ENCODE measurements at regions not wholly inside any gene's neighbourhood (a gene's known extent, or its start where the extent isn't known, plus 50 kb on each side); places are given as distances from the start of the nearest gene placed in this dataset.

GRCh38 chr7:128168667-128169210 lies 72.3 kb upstream of the LEP start:
- no peak for DNase-seq

- DNase-seq: no peak
These were observed 70.6 kb upstream of the LEP start for GRCh38 chr7:128170461-128170860.

- no peak for DNase-seq
These were observed 69.6 kb upstream of the LEP start for GRCh38 chr7:128171342-128171918.

GRCh38 chr7:128172151-128172550 lies 68.9 kb upstream of the LEP start:
- DNase-seq: peak in 1 of 2 experiments; percentile 54

GRCh38 chr7:128172963-128173362 lies 68.1 kb upstream of the LEP start:
- DNase-seq: no peak

GRCh38 chr7:128174386-128174785 lies 66.7 kb upstream of the LEP start:
- no peak for DNase-seq

- DNase-seq: no peak
These were observed 64.4 kb upstream of the LEP start for GRCh38 chr7:128176696-128177095.

GRCh38 chr7:128177768-128178550 lies 63.1 kb upstream of the LEP start:
- DNase-seq: no peak

- DNase-seq: no peak
These were observed 62.5 kb upstream of the LEP start for GRCh38 chr7:128178611-128179010.

GRCh38 chr7:128188396-128189230 lies 52.5 kb upstream of the LEP start:
- no peak for DNase-seq

- DNase-seq: no peak
These were observed 51.7 kb upstream of the LEP start for GRCh38 chr7:128189231-128189930.

- DNase-seq: no peak
These were observed 50.9 kb upstream of the LEP start for GRCh38 chr7:128190051-128190647.

- DNase-seq: no peak
These were observed 49.8 kb upstream of the LEP start for GRCh38 chr7:128191136-128191844.
